OCI-LY1 (cell line): ENCODE measurements at regions not wholly inside any gene's neighbourhood (a gene's known extent, or its start where the extent isn't known, plus 50 kb on each side); places are given as distances from the start of the nearest gene placed in this dataset.
"Not testable (repeated sequence)": the region's sequence is repeated elsewhere in the genome, so short reads cannot be mapped to it uniquely, and the experiment has no call there.

Source experiments
- EZH2 ChIP-seq: fragments of 200-600 bp; sonication (generic), shearing (Covaris generic); IDR thresholded peaks from 2 replicates; pipeline ENCODE4 v1.8.0; 2017; ENCODE audit warnings: borderline replicate concordance, mixed run types, mild to moderate bottlenecking, antibody characterized with exemption, low read length, moderate library complexity, mixed read lengths
- TF ChIP-seq, protein P1 (sequence below): fragments of 200-600 bp; sonication (generic), shearing (Covaris generic); IDR thresholded peaks from 2 replicates; pipeline ENCODE4 v1.5.1; 2017; ENCODE audit warnings: mild to moderate bottlenecking, antibody characterized with exemption, low read length, moderate library complexity, mixed read lengths

DNA sequence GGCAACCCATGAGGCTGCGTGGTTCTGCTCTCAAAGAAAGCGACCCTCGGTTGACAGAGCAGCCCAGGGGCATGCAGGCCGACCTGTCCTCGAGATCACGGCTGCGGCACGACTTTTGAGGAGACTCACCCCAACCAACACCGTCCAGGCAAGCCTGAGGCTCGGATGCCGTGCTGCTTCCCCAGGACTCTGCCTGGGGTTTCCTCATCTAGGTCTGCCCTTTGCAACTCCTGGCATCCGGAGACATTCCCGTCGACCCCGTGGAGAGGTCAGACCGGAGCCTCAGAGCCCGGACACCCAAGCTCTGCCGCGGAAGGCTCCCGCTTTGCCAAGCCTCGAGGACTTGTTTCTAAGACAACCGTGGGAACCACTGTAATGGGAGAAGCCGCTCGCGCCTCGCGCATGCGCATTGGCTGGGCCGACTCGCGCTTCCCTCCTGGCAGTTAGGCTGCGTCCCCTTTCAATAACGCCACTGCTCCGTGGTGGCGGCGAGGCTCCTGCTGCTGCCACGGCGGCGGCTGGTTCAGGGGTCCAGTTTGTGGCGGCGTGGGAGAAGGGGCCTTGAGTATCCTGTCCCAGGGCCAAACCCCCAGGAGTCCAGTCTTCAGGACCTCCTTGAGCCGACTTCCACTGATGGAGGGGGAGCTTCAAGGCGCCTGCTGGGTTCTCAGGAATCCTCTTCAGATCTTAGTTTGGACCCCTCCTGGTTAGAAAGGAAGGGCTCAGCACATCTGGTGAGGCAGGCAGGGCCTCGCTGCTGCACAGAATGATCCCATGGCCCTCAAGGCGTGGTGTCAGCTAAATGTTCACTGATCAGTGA, 101.7 kb upstream of the ZNF337 start:
- TF ChIP-seq, protein P1, sequence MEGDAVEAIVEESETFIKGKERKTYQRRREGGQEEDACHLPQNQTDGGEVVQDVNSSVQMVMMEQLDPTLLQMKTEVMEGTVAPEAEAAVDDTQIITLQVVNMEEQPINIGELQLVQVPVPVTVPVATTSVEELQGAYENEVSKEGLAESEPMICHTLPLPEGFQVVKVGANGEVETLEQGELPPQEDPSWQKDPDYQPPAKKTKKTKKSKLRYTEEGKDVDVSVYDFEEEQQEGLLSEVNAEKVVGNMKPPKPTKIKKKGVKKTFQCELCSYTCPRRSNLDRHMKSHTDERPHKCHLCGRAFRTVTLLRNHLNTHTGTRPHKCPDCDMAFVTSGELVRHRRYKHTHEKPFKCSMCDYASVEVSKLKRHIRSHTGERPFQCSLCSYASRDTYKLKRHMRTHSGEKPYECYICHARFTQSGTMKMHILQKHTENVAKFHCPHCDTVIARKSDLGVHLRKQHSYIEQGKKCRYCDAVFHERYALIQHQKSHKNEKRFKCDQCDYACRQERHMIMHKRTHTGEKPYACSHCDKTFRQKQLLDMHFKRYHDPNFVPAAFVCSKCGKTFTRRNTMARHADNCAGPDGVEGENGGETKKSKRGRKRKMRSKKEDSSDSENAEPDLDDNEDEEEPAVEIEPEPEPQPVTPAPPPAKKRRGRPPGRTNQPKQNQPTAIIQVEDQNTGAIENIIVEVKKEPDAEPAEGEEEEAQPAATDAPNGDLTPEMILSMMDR: not testable (repeated sequence)
- TF ChIP-seq EZH2: not testable (repeated sequence)
